HepG2 (cell line): ENCODE measurements at regions not wholly inside any gene's neighbourhood (a gene's known extent, or its start where the extent isn't known, plus 50 kb on each side); places are given as distances from the start of the nearest gene placed in this dataset.

ENCODE experiments used
- ATAC-seq: fragments of 200-7000 bp; cut with Tn5 transposase; 3 replicates; pipeline ENCODE4 v1.9.1; 2020; ENCODE audit warnings: mild to moderate bottlenecking, moderate library complexity
- BruUV-seq: library from RNA; stranded (reverse); fragments of 400-500 nt; replicated peaks from 2 replicates; lab custom pipeline; 2021; lab: Mats Ljungman, UMichigan
- CTCF ChIA-PET: fragments of 300-600 bp; formaldehyde crosslinking; extraction: SDS; loops from one replicate; lab custom pipeline; 2021; ENCODE audit warnings: low total read pairs, inconsistent platforms, low intra/inter-chr PET ratio; lab: Yijun Ruan, JAX
- POLR2A ChIA-PET: fragments of 350-600 bp; sonication (Branson Sonifier 250); formaldehyde crosslinking; loops from one replicate; lab custom pipeline; 2020; ENCODE audit warnings: antibody characterized with exemption, inconsistent platforms; lab: Yijun Ruan, JAX
- DNase-seq: peaks from one replicate; pipeline ENCODE4 v3.0.0-alpha.2; 2015; ENCODE audit warnings: low spot score
- FAIRE-seq: peaks from 3 replicates; lab custom pipeline; 2011; peaks lifted over from hg19 to GRCh38; lab: Jason Lieb, UNC
- H2AFZ ChIP-seq: one replicate; pipeline ENCODE4 v1.6.1; 2011; ENCODE audit warnings: low read length, inconsistent platforms
- H3K27ac ChIP-seq: fragments of 300-600 bp; 3 replicates; pipeline ENCODE4 v1.8.0; 2011; ENCODE audit warnings: mixed run types, mild to moderate bottlenecking, mixed read lengths, low read length, inconsistent platforms; ENCODE audit not compliant: insufficient read depth; ENCODE audit errors: extremely low read length
- H3K27me3 ChIP-seq, 2 experiments: fragments of 200-600 bp in 1 of 2; 2 replicates in 1 of 2; 3 replicates in 1 of 2; pipeline versions ENCODE4 v1.6.0 to v1.8.0; 2011; ENCODE audit warnings: low read length in 2 of 2, mild to moderate bottlenecking in 2 of 2, moderate library complexity in 2 of 2, inconsistent platforms in 1 of 2; ENCODE audit not compliant: insufficient read depth in 2 of 2, control insufficient read depth in 1 of 2
- H3K36me3 ChIP-seq, 2 experiments: fragments of 200-600 bp in 1 of 2; replicated peaks in 1 of 2; 2 replicates in 1 of 2; 3 replicates in 1 of 2; pipeline versions ENCODE4 v1.5.1 to v1.8.0; 2011; ENCODE audit warnings: low read length in 2 of 2, inconsistent platforms in 1 of 2; ENCODE audit not compliant: insufficient read depth in 2 of 2, control insufficient read depth in 1 of 2
- H3K4me1 ChIP-seq: 2 replicates; pipeline ENCODE4 v1.5.1; 2012; ENCODE audit warnings: low read length, inconsistent platforms; ENCODE audit not compliant: insufficient read depth
- H3K4me2 ChIP-seq: 2 replicates; pipeline ENCODE4 v1.6.0; 2011; ENCODE audit warnings: low read depth, low read length, inconsistent platforms
- H3K4me3 ChIP-seq, 3 experiments: fragments of 200-600 bp in 1 of 3; sonication (generic), shearing (Covaris generic) in 1 of 3; replicated peaks in 1 of 3; 2 replicates each; pipeline ENCODE4 v1.5.1; 2011 to 2016; ENCODE audit warnings: low read length in 3 of 3, inconsistent platforms in 2 of 3, low read depth in 2 of 3, mild to moderate bottlenecking in 2 of 3, control low read depth in 1 of 3, mixed read lengths in 1 of 3; ENCODE audit not compliant: insufficient read depth in 1 of 3
- H3K79me2 ChIP-seq: one replicate; pipeline ENCODE4 v1.6.1; 2011; ENCODE audit warnings: low read length, inconsistent platforms; ENCODE audit not compliant: insufficient read depth
- H3K9ac ChIP-seq: 2 replicates; pipeline ENCODE4 v1.6.0; 2011; ENCODE audit warnings: mild to moderate bottlenecking, low read depth, low read length, inconsistent platforms; ENCODE audit not compliant: insufficient read depth
- H3K9me3 ChIP-seq: 2 replicates; pipeline ENCODE4 v1.5.1; 2012; ENCODE audit warnings: mild to moderate bottlenecking, low read length
- H4K20me1 ChIP-seq: 2 replicates; pipeline ENCODE4 v1.6.0; 2011; ENCODE audit warnings: inconsistent platforms, mild to moderate bottlenecking, low read length, moderate library complexity; ENCODE audit not compliant: insufficient read depth
- ISX ChIP-seq: sonication (generic); formaldehyde crosslinking; conservative IDR thresholded peaks from 2 replicates; pipeline ENCODE4 v1.5.0; 2020; ENCODE audit warnings: missing genetic modification reagents
- JDP2 ChIP-seq: sonication (generic); formaldehyde crosslinking; IDR thresholded peaks from 2 replicates; pipeline ENCODE4 v1.8.1; 2022; ENCODE audit warnings: missing genetic modification reagents, borderline replicate concordance
- MEIS1 ChIP-seq: sonication (generic); formaldehyde crosslinking; IDR thresholded peaks from 2 replicates; pipeline ENCODE4 v1.9.0; 2021; ENCODE audit warnings: mild to moderate bottlenecking, missing genetic modification reagents, moderate library complexity, borderline replicate concordance
- MTA1 ChIP-seq: sonication (generic); formaldehyde crosslinking; IDR thresholded peaks from 2 replicates; pipeline ENCODE4 v1.4.0; 2020; ENCODE audit warnings: missing genetic modification reagents, mild to moderate bottlenecking, borderline replicate concordance
- MTF2 ChIP-seq: sonication (generic); formaldehyde crosslinking; IDR thresholded peaks from 2 replicates; pipeline ENCODE4 v1.5.0; 2020; ENCODE audit warnings: missing genetic modification reagents, borderline replicate concordance
- PPARG ChIP-seq: conservative IDR thresholded peaks from 2 replicates; pipeline ENCODE4 v1.6.1; 2016; ENCODE audit warnings: missing biosample characterization, missing genetic modification reagents
- RAD51 ChIP-seq: fragments of 450-650 bp; IDR thresholded peaks from 2 replicates; pipeline ENCODE4 v1.6.1; 2016; ENCODE audit warnings: borderline replicate concordance
- SMYD3 ChIP-seq: sonication (generic); formaldehyde crosslinking; IDR thresholded peaks from 2 replicates; pipeline ENCODE4 v1.8.1; 2023; ENCODE audit warnings: mild to moderate bottlenecking, missing genetic modification reagents
- SNRNP70 ChIP-seq: fragments of 200-400 bp; formaldehyde crosslinking; IDR thresholded peaks from 2 replicates; pipeline ENCODE4 v1.6.1; 2017; ENCODE audit warnings: mild to moderate bottlenecking, low read depth, low read length, moderate library complexity
- SOX6 ChIP-seq, 2 experiments: fragments of 450-650 bp in 1 of 2; sonication (generic) in 1 of 2; formaldehyde crosslinking in 1 of 2; IDR thresholded peaks; 2 replicates each; pipeline versions ENCODE4 v1.4.0 to v1.6.1; 2017 to 2020; ENCODE audit warnings: antibody characterized with exemption in 1 of 2, mild to moderate bottlenecking in 1 of 2, missing genetic modification reagents in 1 of 2
- ZFY ChIP-seq: sonication (generic); formaldehyde crosslinking; IDR thresholded peaks from 2 replicates; pipeline ENCODE4 v1.4.0; 2020; ENCODE audit warnings: missing genetic modification reagents
- ZNF30 ChIP-seq: sonication (generic); formaldehyde crosslinking; IDR thresholded peaks from 2 replicates; pipeline ENCODE4 v1.5.0; 2020; ENCODE audit warnings: mild to moderate bottlenecking, missing genetic modification reagents
- ZNF350 ChIP-seq: sonication (generic); formaldehyde crosslinking; IDR thresholded peaks from 2 replicates; pipeline ENCODE4 v1.4.0; 2020; ENCODE audit warnings: mild to moderate bottlenecking, low read depth, missing genetic modification reagents, borderline replicate concordance
- ZNF383 ChIP-seq: sonication (generic); formaldehyde crosslinking; IDR thresholded peaks from 2 replicates; pipeline ENCODE4 v1.4.0; 2020; ENCODE audit warnings: missing genetic modification reagents, mild to moderate bottlenecking, borderline replicate concordance
- ZNF496 ChIP-seq: sonication (generic); formaldehyde crosslinking; IDR thresholded peaks from 2 replicates; pipeline ENCODE4 v1.8.1; 2023; ENCODE audit warnings: mild to moderate bottlenecking, moderate library complexity, missing genetic modification reagents; ENCODE audit not compliant: insufficient replicate concordance
- ZNF891 ChIP-seq: sonication (generic); formaldehyde crosslinking; IDR thresholded peaks from 2 replicates; pipeline ENCODE4 v1.5.0; 2020; ENCODE audit warnings: mild to moderate bottlenecking, missing genetic modification reagents
- WGBS: methylation state at CpG from one replicate; pipeline ENCODE4 v1.1.6; 2017; ENCODE audit warnings: low lambda C conversion rate; 5-methylcytosine and 5-hydroxymethylcytosine counted together
- in situ Hi-C: cut with HindIII; loops from 2 replicates; pipeline ENCODE4 v1.10.0; 2017; ENCODE audit warnings: low pct_unique_long_range_greater_than_20kb; ENCODE audit not compliant: extremely low pct_ligation_motif_present
- intact Hi-C: fragments of 100-400 bp; cut with micrococcal nuclease; formaldehyde crosslinking; loops from one replicate; pipeline ENCODE4 v1.10.0; 2022; ENCODE audit not compliant: unreplicated experiment
- TF ChIP-seq, protein P1 (sequence below), 2 experiments: sonication (generic) in 1 of 2; formaldehyde crosslinking in 1 of 2; IDR thresholded peaks; 2 replicates each; pipeline versions ENCODE4 v1.6.1 to v1.9.0; 2014 to 2022; ENCODE audit warnings: antibody characterized with exemption in 1 of 2, borderline replicate concordance in 1 of 2, inconsistent platforms in 1 of 2, low read depth in 1 of 2, missing genetic modification reagents in 1 of 2
- TF ChIP-seq, protein P2 (sequence below): sonication (generic); formaldehyde crosslinking; IDR thresholded peaks from 2 replicates; pipeline ENCODE4 v1.8.1; 2023; ENCODE audit warnings: mild to moderate bottlenecking, missing genetic modification reagents, borderline replicate concordance
- TF ChIP-seq, protein P3 (sequence below): IDR thresholded peaks from 2 replicates; pipeline ENCODE4 v1.6.1; 2016; ENCODE audit warnings: mild to moderate bottlenecking, missing biosample characterization, missing genetic modification reagents

DNA sequence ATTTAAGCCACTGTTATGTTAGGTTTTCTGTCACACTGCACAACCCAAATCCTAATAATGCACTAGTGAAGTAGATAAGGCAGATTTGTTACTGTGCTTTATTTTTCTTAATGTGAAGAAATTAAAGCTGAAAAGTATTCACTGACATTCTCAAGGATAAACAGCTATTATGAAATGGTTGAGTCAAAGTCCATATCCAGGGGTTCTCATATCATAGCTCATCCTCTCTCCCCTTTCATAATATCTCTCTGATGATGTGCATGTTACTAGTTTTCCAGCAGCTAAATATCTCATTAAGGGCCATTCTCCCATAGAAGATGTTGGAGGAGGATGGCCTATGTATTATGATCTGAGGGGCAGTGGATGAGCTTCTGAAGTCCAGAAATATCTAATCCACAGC is 53.6 kb upstream of the CCDC190 start (continued):
- TF ChIP-seq, protein P1, sequence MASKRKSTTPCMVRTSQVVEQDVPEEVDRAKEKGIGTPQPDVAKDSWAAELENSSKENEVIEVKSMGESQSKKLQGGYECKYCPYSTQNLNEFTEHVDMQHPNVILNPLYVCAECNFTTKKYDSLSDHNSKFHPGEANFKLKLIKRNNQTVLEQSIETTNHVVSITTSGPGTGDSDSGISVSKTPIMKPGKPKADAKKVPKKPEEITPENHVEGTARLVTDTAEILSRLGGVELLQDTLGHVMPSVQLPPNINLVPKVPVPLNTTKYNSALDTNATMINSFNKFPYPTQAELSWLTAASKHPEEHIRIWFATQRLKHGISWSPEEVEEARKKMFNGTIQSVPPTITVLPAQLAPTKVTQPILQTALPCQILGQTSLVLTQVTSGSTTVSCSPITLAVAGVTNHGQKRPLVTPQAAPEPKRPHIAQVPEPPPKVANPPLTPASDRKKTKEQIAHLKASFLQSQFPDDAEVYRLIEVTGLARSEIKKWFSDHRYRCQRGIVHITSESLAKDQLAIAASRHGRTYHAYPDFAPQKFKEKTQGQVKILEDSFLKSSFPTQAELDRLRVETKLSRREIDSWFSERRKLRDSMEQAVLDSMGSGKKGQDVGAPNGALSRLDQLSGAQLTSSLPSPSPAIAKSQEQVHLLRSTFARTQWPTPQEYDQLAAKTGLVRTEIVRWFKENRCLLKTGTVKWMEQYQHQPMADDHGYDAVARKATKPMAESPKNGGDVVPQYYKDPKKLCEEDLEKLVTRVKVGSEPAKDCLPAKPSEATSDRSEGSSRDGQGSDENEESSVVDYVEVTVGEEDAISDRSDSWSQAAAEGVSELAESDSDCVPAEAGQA (IDR thresholded peaks at IDR 0.05; ENCODE audit: low read depth), result no peak
- TF ChIP-seq, protein P1 (CRISPR knock-in tag; IDR thresholded peaks at IDR 0.05; ENCODE audit: borderline replicate concordance), result no peak
- no peak for TF ChIP-seq ZNF30
- TF ChIP-seq ZNF891 (CRISPR knock-in tag), result no peak
- no peak for TF ChIP-seq MTA1 (CRISPR knock-in tag)
- no peak for TF ChIP-seq JDP2 (CRISPR knock-in tag)

DNA sequence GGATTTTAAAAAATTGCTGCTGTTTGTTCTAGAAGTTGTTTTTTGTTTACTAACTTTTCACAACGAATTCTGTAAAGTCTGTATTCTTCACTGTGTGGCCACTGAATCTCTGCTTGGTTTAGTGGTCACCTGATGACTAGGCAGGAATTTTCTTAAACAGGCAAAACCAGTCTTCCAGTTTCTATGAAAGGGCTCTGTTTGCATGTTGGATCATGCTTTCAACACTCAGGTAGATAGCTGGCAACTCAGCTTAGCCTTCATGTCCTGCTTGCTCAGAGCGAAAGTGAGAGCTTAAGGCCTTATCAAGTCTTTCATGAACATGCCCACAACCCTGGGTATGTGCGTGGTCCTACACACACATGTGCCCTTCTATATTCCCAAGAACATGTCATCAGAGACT is 52.4 kb upstream of the CCDC190 start:
- CTCF ChIA-PET, result no interaction called here
- no peak overlapping the region for H3K27ac ChIP-seq
- no peaks in the 10 kb centered on the region for H3K27me3 ChIP-seq
- H3K36me3 ChIP-seq, result no peaks in the 10 kb centered on the region
- no peaks in the 10 kb centered on the region for H4K20me1 ChIP-seq
- no peak overlapping the region for H3K4me3 ChIP-seq
- ATAC-seq, result no peak
- BruUV-seq, result no TSS peak
- POLR2A ChIA-PET, result no interaction called here
- DNase-seq, result no peak
- no peaks in the 10 kb centered on the region for H3K4me1 ChIP-seq
- no peaks in the 10 kb centered on the region for H3K79me2 ChIP-seq
- intact Hi-C loops, result no loop called here
- in situ Hi-C loops, result no loop called here
- peaks cover 10% of the 10 kb centered on the region for H3K9me3 ChIP-seq
- H3K4me2 ChIP-seq, result no peak overlapping the region
- no peak overlapping the region for H2AFZ ChIP-seq
- H3K9ac ChIP-seq, result no peak overlapping the region
- FAIRE-seq, result no peak
- 31% methylated on average over 3 of the region's 3 CpGs for WGBS
- TF ChIP-seq, protein P2, sequence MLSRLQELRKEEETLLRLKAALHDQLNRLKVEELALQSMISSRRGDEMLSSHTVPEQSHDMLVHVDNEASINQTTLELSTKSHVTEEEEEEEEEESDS, result no peak
- TF ChIP-seq MEIS1 (CRISPR knock-in tag), result no peak
- no peak for TF ChIP-seq ZFY (CRISPR knock-in tag)
- TF ChIP-seq SMYD3 (CRISPR knock-in tag), result no peak
- TF ChIP-seq SOX6 (IDR thresholded peaks at IDR 0.05), result no peak
- no peak for TF ChIP-seq SOX6 (CRISPR knock-in tag; IDR thresholded peaks at IDR 0.05)
- no peak for TF ChIP-seq ZNF350 (CRISPR knock-in tag)
- TF ChIP-seq ISX (CRISPR knock-in tag), result no peak
- no peak for TF ChIP-seq PPARG (CRISPR knock-in tag)
- TF ChIP-seq, protein P3, sequence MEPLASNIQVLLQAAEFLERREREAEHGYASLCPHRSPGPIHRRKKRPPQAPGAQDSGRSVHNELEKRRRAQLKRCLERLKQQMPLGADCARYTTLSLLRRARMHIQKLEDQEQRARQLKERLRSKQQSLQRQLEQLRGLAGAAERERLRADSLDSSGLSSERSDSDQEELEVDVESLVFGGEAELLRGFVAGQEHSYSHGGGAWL (CRISPR knock-in tag), result no peak
- TF ChIP-seq ZNF383 (CRISPR knock-in tag), result no peak
- TF ChIP-seq MTF2, result no peak
- no peak for TF ChIP-seq ZNF496 (CRISPR knock-in tag)
- no peak for TF ChIP-seq RAD51
- no peak for TF ChIP-seq SNRNP70
